HEK293 (cell line): ENCODE measurements at regions not wholly inside any gene's neighbourhood (a gene's known extent, or its start where the extent isn't known, plus 50 kb on each side); places are given as distances from the start of the nearest gene placed in this dataset.

ENCODE experiments used
- EGR2 ChIP-seq: fragments of 450-650 bp; formaldehyde crosslinking; IDR thresholded peaks from 2 replicates; pipeline ENCODE4 v1.5.1; 2016; ENCODE audit warnings: low read depth, missing biosample characterization, missing genetic modification characterization
- TCF7L2 ChIP-seq: IDR thresholded peaks from 2 replicates; pipeline ENCODE4 v1.6.1; 2011; ENCODE audit warnings: low read depth, mild to moderate bottlenecking, inconsistent platforms, low read length, moderate library complexity, borderline replicate concordance
- ZNF16 ChIP-seq: fragments of 450-650 bp; formaldehyde crosslinking; IDR thresholded peaks from 2 replicates; pipeline ENCODE4 v1.5.1; 2016; ENCODE audit warnings: low read depth, missing biosample characterization, missing genetic modification characterization
- ZNF221 ChIP-seq: fragments of 450-650 bp; formaldehyde crosslinking; IDR thresholded peaks from 2 replicates; pipeline ENCODE4 v1.5.1; 2017; ENCODE audit warnings: missing biosample characterization, missing genetic modification characterization, borderline replicate concordance
- ZNF549 ChIP-seq: fragments of 450-650 bp; IDR thresholded peaks from 2 replicates; pipeline ENCODE4 v1.5.1; 2018; ENCODE audit warnings: missing biosample characterization, missing genetic modification characterization, mild to moderate bottlenecking, inconsistent platforms, moderate library complexity
- ZNF830 ChIP-seq: fragments of 450-650 bp; IDR thresholded peaks from 2 replicates; pipeline ENCODE4 v1.5.0; 2018; ENCODE audit warnings: missing biosample characterization, missing genetic modification characterization, low read depth, mild to moderate bottlenecking, moderate library complexity
- TF ChIP-seq, protein P1 (sequence below): fragments of 450-650 bp; formaldehyde crosslinking; IDR thresholded peaks from 2 replicates; pipeline ENCODE4 v1.5.1; 2016; ENCODE audit warnings: missing biosample characterization, missing genetic modification characterization
- TF ChIP-seq, protein P2 (sequence below): fragments of 450-650 bp; formaldehyde crosslinking; IDR thresholded peaks from 2 replicates; pipeline ENCODE4 v1.5.1; 2016; ENCODE audit warnings: missing biosample characterization, missing genetic modification characterization

DNA sequence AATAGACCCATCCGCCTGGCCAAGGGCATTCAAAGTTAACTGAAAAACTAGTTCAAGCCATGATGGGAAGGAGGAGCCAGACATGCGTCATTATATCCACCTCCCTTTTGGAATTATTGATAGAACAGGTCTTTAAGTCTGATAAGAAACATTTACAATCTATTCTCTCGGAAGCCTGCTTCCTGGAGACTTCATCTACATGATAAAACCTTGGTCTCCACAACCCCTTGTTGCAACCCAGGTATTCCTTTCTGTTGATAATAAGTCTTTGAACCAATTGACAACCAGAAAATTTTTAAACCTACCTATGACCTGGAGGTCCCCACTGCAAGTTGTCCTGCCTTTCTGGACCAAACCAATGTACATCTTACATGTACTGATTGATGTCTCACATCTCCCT lies 451.3 kb downstream of the NAF1 start:
- TF ChIP-seq ZNF830 = no peak
- TF ChIP-seq TCF7L2 = no peak
- TF ChIP-seq, protein P1, sequence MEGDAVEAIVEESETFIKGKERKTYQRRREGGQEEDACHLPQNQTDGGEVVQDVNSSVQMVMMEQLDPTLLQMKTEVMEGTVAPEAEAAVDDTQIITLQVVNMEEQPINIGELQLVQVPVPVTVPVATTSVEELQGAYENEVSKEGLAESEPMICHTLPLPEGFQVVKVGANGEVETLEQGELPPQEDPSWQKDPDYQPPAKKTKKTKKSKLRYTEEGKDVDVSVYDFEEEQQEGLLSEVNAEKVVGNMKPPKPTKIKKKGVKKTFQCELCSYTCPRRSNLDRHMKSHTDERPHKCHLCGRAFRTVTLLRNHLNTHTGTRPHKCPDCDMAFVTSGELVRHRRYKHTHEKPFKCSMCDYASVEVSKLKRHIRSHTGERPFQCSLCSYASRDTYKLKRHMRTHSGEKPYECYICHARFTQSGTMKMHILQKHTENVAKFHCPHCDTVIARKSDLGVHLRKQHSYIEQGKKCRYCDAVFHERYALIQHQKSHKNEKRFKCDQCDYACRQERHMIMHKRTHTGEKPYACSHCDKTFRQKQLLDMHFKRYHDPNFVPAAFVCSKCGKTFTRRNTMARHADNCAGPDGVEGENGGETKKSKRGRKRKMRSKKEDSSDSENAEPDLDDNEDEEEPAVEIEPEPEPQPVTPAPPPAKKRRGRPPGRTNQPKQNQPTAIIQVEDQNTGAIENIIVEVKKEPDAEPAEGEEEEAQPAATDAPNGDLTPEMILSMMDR = no peak
- no peak for TF ChIP-seq ZNF549
- TF ChIP-seq EGR2 (tag by site-specific recombination) = no peak
- no peak for TF ChIP-seq ZNF16 (tag by site-specific recombination)
- TF ChIP-seq ZNF221 = no peak
- TF ChIP-seq, protein P2, sequence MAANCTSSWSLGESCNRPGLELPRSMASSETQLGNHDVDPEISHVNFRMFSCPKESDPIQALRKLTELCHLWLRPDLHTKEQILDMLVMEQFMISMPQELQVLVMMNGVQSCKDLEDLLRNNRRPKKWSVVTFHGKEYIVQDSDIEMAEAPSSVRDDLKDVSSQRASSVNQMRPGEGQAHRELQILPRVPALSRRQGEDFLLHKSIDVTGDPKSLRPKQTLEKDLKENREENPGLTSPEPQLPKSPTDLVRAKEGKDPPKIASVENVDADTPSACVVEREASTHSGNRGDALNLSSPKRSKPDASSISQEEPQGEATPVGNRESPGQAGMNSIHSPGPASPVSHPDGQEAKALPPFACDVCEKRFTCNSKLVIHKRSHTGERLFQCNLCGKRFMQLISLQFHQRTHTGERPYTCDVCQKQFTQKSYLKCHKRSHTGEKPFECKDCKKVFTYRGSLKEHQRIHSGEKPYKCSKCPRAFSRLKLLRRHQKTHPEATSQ (tag by site-specific recombination) = no peak
